GM12864 (cell line): ENCODE measurements at regions not wholly inside any gene's neighbourhood (a gene's known extent, or its start where the extent isn't known, plus 50 kb on each side); places are given as distances from the start of the nearest gene placed in this dataset.
"Not testable (repeated sequence)": the region's sequence is repeated elsewhere in the genome, so short reads cannot be mapped to it uniquely, and the experiment has no call there.

Experiments
- DNase-seq: peaks from one replicate; pipeline ENCODE4 v3.0.0-alpha.2; 2011; ENCODE audit warnings: low read depth
- H3K4me3 ChIP-seq: 2 replicates; pipeline ENCODE4 v1.5.1; 2011; ENCODE audit warnings: mild to moderate bottlenecking, low read depth, low read length, control low read depth
- TF ChIP-seq, protein P1 (sequence below): IDR thresholded peaks from 2 replicates; pipeline ENCODE4 v1.5.1; 2011; ENCODE audit warnings: low read depth, mild to moderate bottlenecking, moderate library complexity, low read length, control low read depth, inconsistent platforms; ENCODE audit errors: missing control alignments

- DNase-seq: no peak
- TF ChIP-seq, protein P1, sequence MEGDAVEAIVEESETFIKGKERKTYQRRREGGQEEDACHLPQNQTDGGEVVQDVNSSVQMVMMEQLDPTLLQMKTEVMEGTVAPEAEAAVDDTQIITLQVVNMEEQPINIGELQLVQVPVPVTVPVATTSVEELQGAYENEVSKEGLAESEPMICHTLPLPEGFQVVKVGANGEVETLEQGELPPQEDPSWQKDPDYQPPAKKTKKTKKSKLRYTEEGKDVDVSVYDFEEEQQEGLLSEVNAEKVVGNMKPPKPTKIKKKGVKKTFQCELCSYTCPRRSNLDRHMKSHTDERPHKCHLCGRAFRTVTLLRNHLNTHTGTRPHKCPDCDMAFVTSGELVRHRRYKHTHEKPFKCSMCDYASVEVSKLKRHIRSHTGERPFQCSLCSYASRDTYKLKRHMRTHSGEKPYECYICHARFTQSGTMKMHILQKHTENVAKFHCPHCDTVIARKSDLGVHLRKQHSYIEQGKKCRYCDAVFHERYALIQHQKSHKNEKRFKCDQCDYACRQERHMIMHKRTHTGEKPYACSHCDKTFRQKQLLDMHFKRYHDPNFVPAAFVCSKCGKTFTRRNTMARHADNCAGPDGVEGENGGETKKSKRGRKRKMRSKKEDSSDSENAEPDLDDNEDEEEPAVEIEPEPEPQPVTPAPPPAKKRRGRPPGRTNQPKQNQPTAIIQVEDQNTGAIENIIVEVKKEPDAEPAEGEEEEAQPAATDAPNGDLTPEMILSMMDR: no peak
- H3K4me3 ChIP-seq: no peak overlapping the region
These were observed 131.1 kb downstream of the PYDC2 start for GRCh38 chr3:191592105-191592504.

DNA sequence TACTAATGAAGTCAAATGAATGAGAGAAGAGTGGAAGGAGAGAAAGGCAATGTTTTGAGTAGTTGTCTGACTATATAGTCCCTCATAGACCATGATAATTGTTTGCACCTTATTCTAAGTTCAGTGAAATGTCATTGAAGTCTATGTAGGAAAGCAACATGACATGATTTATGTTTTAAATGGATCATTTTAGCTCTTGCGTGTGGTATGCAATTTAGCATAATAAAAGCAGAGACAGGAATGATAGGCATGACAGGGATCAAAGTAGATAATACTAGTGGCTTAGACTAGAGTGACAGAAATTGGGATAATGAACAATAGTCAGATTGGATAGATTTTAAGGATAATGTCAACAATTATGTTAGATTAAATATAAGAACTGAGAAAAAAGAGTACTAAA is 132.5 kb downstream of the PYDC2 start:
- no peak overlapping the region for H3K4me3 ChIP-seq
- TF ChIP-seq, protein P1: no peak
- DNase-seq: no peak

DNA sequence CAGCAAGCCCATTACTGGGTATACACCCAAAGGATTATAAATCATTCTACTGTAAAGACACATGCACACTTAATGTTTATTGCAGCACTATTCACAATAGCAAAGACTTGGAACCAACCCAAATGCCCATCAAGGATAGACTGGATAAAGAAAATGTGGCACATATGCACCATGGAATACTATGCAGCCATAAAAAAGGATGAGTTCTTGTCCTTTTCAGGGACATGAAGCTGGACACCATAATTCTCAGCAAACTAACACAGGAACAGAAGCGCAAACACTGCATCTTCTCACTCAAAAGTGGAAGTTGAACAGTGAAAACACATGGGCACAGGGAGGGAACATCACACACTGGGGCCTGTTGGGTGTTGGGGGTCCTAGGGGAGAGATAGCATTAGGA is 154.5 kb downstream of the PYDC2 start:
- H3K4me3 ChIP-seq: not testable (repeated sequence)

DNA sequence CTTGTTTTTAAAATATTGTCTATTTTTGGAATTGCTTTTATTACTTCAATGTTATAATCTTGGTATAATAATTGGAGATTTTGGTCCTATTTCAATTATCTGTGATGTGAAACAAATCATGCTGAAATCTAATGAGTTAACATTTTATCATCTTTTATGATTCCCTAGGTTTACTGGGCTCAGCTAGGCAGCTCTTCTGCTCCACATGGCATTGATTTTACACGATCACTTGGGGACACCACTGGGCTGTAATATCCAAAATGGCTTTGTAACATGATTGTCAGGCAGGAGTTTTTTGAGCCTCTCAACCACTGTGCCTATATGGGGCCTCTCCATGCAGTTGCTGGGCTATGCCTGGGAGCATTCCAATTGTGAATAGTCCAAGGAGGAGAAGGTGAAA is 163.3 kb downstream of the PYDC2 start:
- no peak overlapping the region for H3K4me3 ChIP-seq
- TF ChIP-seq, protein P1: no peak
- no peak for DNase-seq

More for the DNA sequence above, 154.5 kb downstream of the PYDC2 start:
- not testable (repeated sequence) for DNase-seq

DNA sequence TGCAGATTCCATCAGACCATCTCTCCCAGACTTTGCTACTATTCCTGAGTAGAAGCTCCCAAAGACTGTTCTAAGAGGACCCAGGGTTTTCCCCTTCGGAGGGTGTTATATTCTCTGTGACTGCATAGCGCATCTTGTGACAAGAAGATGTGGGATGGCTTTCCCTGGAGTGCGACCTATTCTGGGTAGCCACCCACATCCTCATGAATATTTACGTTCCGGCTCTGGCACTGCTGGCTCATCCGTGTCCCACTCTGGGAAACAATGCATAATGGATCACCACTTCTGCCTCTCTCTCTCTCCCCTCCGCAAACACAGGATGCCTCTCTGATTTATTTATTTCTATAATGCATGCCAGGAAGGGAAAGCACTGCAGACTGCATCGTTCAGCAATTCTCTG is 166.1 kb downstream of the PYDC2 start:
- TF ChIP-seq, protein P1: no peak
- no peak for DNase-seq
- H3K4me3 ChIP-seq: no peak overlapping the region

GRCh38 chr3:191628571-191628970 is 167.6 kb downstream of the PYDC2 start:
- H3K4me3 ChIP-seq: no peak overlapping the region
- no peak for DNase-seq
- TF ChIP-seq, protein P1: no peak

DNA sequence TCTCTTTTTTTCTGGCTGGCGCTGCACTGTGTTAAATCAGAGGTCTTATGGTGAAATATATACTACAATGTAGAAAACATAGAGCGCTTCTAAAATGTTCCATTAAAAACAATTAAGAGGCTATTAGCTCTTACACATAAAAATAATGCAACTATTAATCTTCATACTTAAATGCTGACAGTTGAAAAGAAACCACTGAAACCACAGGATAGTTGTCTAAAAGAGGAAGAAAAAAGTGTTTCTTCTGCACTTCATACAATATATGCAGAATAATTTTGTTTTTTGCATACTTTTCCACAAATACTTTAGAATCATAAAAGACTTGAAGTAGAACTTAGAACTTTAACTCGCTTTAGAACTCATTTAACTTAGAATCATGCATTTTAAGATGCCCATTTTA is 170.5 kb downstream of the PYDC2 start:
- H3K4me3 ChIP-seq: no peak overlapping the region
- TF ChIP-seq, protein P1: no peak
- no peak for DNase-seq

DNA sequence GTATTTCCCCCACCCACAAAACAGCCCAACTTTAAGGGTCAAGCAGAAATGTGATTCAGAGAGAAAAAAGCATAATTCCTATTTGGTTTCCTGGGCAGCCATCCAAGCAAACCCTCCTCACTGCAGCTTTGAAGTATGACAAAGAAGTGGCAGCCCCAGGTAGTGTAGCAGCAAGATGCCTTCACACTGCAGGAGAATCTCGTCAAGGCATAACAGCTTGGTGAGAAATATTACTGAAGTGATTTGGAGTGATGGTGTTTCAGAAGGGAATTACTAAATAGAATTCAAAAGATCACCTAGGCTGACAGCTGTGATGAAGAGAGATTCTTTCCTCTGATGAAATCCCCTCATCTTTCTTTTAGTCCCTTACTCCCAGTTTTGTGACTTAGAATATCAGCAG is 173.9 kb downstream of the PYDC2 start:
- TF ChIP-seq, protein P1: no peak
- no peak overlapping the region for H3K4me3 ChIP-seq
- no peak for DNase-seq
